Cardiac muscle cell (in vitro differentiated cells and primary cell): ENCODE measurements at regions not wholly inside any gene's neighbourhood (a gene's known extent, or its start where the extent isn't known, plus 50 kb on each side); places are given as distances from the start of the nearest gene placed in this dataset.

Experiments
- DNase-seq, 2 donors: peaks; one replicate each; pipeline versions ENCODE4 v3.0.0 to v3.0.0-alpha.2; 2010 to 2017; ENCODE audit warnings: low read depth in 1 of 2, low spot score in 1 of 2
- H3K27ac ChIP-seq: fragments of 200-600 bp; sonication (generic); 2 replicates; pipeline ENCODE4 v1.5.1; 2016
- H3K27me3 ChIP-seq: fragments of 200-600 bp; sonication (generic); 2 replicates; pipeline ENCODE4 v1.6.0; 2016; ENCODE audit warnings: control low read depth
- H3K36me3 ChIP-seq: fragments of 200-600 bp; sonication (generic); 2 replicates; pipeline ENCODE4 v1.5.1; 2016; ENCODE audit warnings: control low read depth
- H3K4me1 ChIP-seq: fragments of 200-600 bp; sonication (generic); 2 replicates; pipeline ENCODE4 v1.8.1; 2017; ENCODE audit warnings: low read depth, mild to moderate bottlenecking, mixed run types
- H3K4me3 ChIP-seq: fragments of 200-600 bp; sonication (generic); 2 replicates; pipeline ENCODE4 v1.5.1; 2016; ENCODE audit warnings: mild to moderate bottlenecking
- H3K9me3 ChIP-seq: fragments of 200-600 bp; sonication (generic); 2 replicates; pipeline ENCODE4 v1.5.1; 2017; ENCODE audit warnings: low read depth, mild to moderate bottlenecking, control low read depth
- TF ChIP-seq, protein P1 (sequence below): IDR thresholded peaks from 2 replicates; pipeline ENCODE4 v1.5.1; 2012; ENCODE audit warnings: low read depth, mild to moderate bottlenecking, low read length

DNA sequence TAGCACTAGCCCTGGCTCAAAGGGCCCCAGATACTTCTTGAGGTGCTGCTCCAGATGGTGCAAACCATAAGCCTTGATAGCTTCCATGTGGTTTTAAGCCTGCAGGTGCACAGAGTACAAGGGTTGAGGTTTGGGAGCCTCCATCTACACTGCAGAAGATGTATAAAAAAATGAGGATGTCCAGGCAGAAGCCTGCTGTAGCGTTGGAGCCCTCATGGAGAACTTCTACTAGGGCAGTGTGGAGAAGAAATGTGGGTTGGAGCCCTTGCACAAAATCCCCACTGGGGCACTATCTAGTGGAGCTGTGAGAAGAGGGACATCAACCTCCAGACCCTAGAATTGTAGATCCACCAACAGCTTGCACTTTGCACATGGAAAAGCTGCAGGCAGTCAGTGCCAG, 231.9 kb downstream of the CHIC2 start:
- Histone ChIP-seq H3K4me1 (no peaks in the 10 kb centered on the region), H3K27me3 (no peaks in the 10 kb centered on the region), H3K4me3 (no peak overlapping the region), H3K9me3 (no peaks in the 10 kb centered on the region), H3K27ac (no peak overlapping the region), H3K36me3 (no peaks in the 10 kb centered on the region)
- TF ChIP-seq, protein P1, sequence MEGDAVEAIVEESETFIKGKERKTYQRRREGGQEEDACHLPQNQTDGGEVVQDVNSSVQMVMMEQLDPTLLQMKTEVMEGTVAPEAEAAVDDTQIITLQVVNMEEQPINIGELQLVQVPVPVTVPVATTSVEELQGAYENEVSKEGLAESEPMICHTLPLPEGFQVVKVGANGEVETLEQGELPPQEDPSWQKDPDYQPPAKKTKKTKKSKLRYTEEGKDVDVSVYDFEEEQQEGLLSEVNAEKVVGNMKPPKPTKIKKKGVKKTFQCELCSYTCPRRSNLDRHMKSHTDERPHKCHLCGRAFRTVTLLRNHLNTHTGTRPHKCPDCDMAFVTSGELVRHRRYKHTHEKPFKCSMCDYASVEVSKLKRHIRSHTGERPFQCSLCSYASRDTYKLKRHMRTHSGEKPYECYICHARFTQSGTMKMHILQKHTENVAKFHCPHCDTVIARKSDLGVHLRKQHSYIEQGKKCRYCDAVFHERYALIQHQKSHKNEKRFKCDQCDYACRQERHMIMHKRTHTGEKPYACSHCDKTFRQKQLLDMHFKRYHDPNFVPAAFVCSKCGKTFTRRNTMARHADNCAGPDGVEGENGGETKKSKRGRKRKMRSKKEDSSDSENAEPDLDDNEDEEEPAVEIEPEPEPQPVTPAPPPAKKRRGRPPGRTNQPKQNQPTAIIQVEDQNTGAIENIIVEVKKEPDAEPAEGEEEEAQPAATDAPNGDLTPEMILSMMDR = no peak
- no peak for DNase-seq

DNA sequence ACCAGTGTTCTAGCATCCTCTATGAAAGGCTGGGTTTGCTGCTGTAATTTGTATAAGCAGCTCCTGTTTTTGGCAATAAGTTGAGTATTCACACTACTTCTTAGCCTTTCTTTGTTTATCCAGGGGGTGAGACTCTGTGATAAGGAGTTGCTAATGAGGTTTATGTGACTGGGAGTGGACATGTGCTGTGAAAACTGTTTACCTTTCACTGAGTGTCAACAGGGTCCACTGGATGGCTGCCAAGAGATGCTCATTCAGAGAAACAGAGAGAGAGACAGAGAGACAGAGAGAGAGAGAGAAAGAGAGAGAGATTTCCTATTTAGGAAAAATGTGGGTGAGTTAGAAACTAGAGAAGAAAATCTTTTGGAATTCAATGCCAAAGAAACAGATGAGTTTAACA, 233.9 kb downstream of the CHIC2 start:
- H3K27me3 ChIP-seq = no peaks in the 10 kb centered on the region
- DNase-seq = no peak
- TF ChIP-seq, protein P1 = no peak
- no peaks in the 10 kb centered on the region for H3K4me1 ChIP-seq
- no peak overlapping the region for H3K27ac ChIP-seq
- H3K9me3 ChIP-seq = no peaks in the 10 kb centered on the region
- H3K36me3 ChIP-seq = no peaks in the 10 kb centered on the region
- H3K4me3 ChIP-seq = no peak overlapping the region

DNA sequence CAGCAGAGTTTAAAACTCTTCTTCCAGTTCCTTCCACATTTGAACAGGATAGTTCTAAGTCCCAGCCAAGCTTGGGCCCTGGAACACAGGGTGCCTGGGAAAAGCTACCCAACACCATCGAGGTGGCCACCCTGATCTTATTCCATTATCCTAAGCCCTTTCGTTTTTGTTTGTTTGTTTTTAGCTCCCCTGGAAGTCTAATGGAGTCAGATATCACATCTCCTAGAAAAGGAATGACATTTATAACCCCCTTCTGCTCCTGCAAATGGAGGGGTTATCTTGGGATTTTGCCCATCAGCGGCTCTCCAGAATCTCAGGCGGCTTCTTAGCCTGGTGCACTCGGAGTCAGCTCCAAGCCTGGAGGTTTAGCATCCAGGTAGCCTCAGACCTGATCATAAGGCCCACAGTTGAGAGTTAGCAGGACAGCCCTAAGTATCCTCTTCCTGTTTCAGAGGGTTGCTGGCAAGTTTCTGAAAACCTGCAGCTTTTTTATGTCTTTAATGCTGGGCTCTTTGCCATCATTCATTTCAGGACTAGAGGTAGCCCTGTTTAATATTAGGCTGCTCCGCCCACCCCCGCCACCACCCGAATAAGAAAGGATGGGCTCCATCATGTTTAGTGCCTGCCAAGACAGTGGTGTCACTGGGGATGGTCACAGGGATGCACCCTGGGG, 230.0 kb upstream of the LNX1 start:
- Histone ChIP-seq H3K4me3 (no peak overlapping the region), H3K9me3 (no peaks in the 10 kb centered on the region), H3K27ac (no peak overlapping the region), H3K36me3 (no peaks in the 10 kb centered on the region), H3K27me3 (no peaks in the 10 kb centered on the region), H3K4me1 (no peaks in the 10 kb centered on the region)
- DNase-seq = no peak
- TF ChIP-seq, protein P1 = no peak

DNA sequence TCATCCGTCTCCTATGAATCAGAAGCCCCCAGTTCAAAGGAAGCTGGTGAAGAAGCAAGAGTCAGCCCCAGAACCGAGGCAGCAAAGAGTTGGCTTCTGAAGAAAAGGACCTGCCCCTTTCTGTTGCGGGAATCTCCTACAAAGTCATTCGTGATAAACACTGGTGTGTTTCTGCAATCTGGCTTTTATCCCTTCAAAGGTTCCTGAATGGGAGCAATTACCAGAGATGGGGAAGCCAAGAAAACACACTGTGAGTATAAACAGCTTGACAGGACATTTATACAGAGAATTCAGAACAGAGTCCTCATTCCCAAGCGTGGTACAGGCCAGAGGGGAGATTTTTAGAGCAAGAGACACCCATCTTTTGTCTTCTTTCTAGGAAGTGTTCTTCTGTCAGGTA, 226.8 kb upstream of the LNX1 start:
- TF ChIP-seq, protein P1 = no peak
- DNase-seq = no peak
- H3K27me3 ChIP-seq = no peaks in the 10 kb centered on the region
- no peaks in the 10 kb centered on the region for H3K4me1 ChIP-seq
- no peak overlapping the region for H3K27ac ChIP-seq
- H3K9me3 ChIP-seq = no peaks in the 10 kb centered on the region
- no peaks in the 10 kb centered on the region for H3K36me3 ChIP-seq
- H3K4me3 ChIP-seq = no peak overlapping the region

DNA sequence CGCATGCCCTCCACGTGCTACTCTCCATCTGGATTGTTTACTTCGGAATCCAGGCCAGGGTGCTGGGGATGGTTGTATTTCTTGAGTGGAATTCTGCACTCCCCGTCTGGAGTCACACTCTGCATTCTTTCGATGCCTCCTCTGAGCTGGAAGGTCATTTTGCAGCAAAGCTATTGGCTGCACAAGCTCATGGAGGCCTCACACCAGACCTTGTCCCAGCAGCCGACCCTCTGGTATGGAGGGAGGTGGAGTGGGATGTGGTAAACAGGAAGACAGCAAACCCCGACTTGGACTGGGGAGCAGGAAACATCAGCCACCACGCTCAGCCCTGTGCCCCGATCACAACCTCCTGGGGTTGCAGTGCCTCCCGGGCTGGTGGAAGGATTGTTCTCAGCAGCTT, 225.3 kb upstream of the LNX1 start:
- DNase-seq = no peak
- H3K27ac ChIP-seq = no peak overlapping the region
- TF ChIP-seq, protein P1 = no peak
- no peaks in the 10 kb centered on the region for H3K9me3 ChIP-seq
- no peaks in the 10 kb centered on the region for H3K4me1 ChIP-seq
- H3K36me3 ChIP-seq = no peaks in the 10 kb centered on the region
- H3K4me3 ChIP-seq = no peak overlapping the region
- no peaks in the 10 kb centered on the region for H3K27me3 ChIP-seq
